ENCODE measurements at regions not wholly inside any gene's neighbourhood (a gene's known extent, or its start where the extent isn't known, plus 50 kb on each side); places are given as distances from the start of the nearest gene placed in this dataset.

DNA sequence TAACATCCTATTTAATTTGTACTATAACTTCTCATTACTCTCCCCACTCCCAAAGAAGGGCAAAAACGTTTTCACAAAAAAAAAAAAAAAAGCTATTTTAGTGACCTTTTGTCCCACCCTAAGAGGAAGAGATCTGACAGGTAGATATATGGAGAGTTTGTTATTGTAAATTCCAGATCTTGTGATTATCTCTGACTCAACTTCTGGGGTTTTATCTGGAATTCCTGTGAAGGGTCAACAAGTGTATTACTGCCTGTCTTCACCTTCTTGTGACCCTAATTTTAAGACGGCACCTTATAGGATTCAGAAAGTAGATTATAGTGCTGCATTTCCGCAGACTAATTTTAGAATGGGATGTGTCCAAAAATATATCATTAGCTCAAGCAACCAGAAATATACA is 205.9 kb upstream of the CDIN1 start:
- H3K9ac ChIP-seq (ENCODE audit: low read length) = no peak overlapping the region
- H3K9me3 ChIP-seq (ENCODE audit: low read length) = no peaks in the 10 kb centered on the region
- no peak overlapping the region for H3K4me2 ChIP-seq (ENCODE audit: low read length)
- no peaks in the 10 kb centered on the region for H3K27me3 ChIP-seq (ENCODE audit: insufficient read depth, low read depth, low read length)
- H3K27ac ChIP-seq (ENCODE audit: low read length) = no peak overlapping the region
- no peaks in the 10 kb centered on the region for H3K79me2 ChIP-seq (replicated peaks; ENCODE audit: insufficient read depth, low read length)
- no peaks in the 10 kb centered on the region for H3K9me2 ChIP-seq (ENCODE audit: insufficient read depth, low read length)
- no peaks in the 10 kb centered on the region for H3F3A ChIP-seq (ENCODE audit: insufficient read depth, low read length, poor library complexity, severe bottlenecking)
- H4K20me1 ChIP-seq (ENCODE audit: insufficient read depth) = no peaks in the 10 kb centered on the region
- H3K36me3 ChIP-seq (ENCODE audit: insufficient read depth, low read length) = no peaks in the 10 kb centered on the region
- no peak overlapping the region for H2AFZ ChIP-seq (ENCODE audit: low read depth, low read length)
- H3K4me3 ChIP-seq (ENCODE audit: low read length) = no peak overlapping the region
- TF ChIP-seq POLR2AphosphoS5 (IDR thresholded peaks at IDR 0.05) (no peak), SMC3 (conservative IDR thresholded peaks at IDR 0.05; ENCODE audit: poor library complexity) (no peak)
- TF ChIP-seq, protein P1, sequence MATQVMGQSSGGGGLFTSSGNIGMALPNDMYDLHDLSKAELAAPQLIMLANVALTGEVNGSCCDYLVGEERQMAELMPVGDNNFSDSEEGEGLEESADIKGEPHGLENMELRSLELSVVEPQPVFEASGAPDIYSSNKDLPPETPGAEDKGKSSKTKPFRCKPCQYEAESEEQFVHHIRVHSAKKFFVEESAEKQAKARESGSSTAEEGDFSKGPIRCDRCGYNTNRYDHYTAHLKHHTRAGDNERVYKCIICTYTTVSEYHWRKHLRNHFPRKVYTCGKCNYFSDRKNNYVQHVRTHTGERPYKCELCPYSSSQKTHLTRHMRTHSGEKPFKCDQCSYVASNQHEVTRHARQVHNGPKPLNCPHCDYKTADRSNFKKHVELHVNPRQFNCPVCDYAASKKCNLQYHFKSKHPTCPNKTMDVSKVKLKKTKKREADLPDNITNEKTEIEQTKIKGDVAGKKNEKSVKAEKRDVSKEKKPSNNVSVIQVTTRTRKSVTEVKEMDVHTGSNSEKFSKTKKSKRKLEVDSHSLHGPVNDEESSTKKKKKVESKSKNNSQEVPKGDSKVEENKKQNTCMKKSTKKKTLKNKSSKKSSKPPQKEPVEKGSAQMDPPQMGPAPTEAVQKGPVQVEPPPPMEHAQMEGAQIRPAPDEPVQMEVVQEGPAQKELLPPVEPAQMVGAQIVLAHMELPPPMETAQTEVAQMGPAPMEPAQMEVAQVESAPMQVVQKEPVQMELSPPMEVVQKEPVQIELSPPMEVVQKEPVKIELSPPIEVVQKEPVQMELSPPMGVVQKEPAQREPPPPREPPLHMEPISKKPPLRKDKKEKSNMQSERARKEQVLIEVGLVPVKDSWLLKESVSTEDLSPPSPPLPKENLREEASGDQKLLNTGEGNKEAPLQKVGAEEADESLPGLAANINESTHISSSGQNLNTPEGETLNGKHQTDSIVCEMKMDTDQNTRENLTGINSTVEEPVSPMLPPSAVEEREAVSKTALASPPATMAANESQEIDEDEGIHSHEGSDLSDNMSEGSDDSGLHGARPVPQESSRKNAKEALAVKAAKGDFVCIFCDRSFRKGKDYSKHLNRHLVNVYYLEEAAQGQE (IDR thresholded peaks at IDR 0.05; ENCODE audit: borderline replicate concordance) = no peak

DNA sequence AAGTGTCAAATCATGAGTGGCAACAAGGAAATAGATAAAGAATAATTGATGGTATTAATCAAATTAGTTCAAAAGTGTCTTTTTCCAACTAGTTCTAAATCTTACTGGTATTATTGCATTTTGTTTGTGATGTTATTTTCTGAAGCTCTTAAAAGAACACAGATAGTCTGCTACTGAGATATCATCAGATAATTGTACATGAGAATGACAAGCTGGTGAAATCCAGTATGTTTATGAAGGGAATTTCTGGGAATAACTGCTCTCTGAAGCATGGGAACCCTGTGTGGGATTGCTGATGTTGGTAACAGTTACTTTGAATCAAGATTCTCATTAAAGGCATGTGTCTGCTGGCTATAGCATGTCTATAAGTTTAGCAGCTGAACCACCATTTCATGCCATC is 190.3 kb upstream of the CDIN1 start:
- H4K20me1 ChIP-seq (ENCODE audit: insufficient read depth) = no peaks in the 10 kb centered on the region
- no peak overlapping the region for H3K4me3 ChIP-seq (ENCODE audit: low read length)
- no peaks in the 10 kb centered on the region for H3K9me3 ChIP-seq (ENCODE audit: low read length)
- H3K4me2 ChIP-seq (ENCODE audit: low read length) = no peak overlapping the region
- H3K27me3 ChIP-seq (ENCODE audit: insufficient read depth, low read depth, low read length) = no peaks in the 10 kb centered on the region
- H3K27ac ChIP-seq (ENCODE audit: low read length) = no peak overlapping the region
- TF ChIP-seq POLR2AphosphoS5 (IDR thresholded peaks at IDR 0.05) = no peak
- TF ChIP-seq, protein P1 (IDR thresholded peaks at IDR 0.05; ENCODE audit: borderline replicate concordance) = peak; percentile 78
- TF ChIP-seq, protein P2, sequence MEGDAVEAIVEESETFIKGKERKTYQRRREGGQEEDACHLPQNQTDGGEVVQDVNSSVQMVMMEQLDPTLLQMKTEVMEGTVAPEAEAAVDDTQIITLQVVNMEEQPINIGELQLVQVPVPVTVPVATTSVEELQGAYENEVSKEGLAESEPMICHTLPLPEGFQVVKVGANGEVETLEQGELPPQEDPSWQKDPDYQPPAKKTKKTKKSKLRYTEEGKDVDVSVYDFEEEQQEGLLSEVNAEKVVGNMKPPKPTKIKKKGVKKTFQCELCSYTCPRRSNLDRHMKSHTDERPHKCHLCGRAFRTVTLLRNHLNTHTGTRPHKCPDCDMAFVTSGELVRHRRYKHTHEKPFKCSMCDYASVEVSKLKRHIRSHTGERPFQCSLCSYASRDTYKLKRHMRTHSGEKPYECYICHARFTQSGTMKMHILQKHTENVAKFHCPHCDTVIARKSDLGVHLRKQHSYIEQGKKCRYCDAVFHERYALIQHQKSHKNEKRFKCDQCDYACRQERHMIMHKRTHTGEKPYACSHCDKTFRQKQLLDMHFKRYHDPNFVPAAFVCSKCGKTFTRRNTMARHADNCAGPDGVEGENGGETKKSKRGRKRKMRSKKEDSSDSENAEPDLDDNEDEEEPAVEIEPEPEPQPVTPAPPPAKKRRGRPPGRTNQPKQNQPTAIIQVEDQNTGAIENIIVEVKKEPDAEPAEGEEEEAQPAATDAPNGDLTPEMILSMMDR (IDR thresholded peaks at IDR 0.05; ENCODE audit: poor library complexity, severe bottlenecking) = no peak
- H3K79me2 ChIP-seq (replicated peaks; ENCODE audit: insufficient read depth, low read length) = no peaks in the 10 kb centered on the region
- H2AFZ ChIP-seq (ENCODE audit: low read depth, low read length) = no peak overlapping the region
- no peaks in the 10 kb centered on the region for H3K36me3 ChIP-seq (ENCODE audit: insufficient read depth, low read length)
- H3K9ac ChIP-seq (ENCODE audit: low read length) = no peak overlapping the region
- H3K9me2 ChIP-seq (ENCODE audit: insufficient read depth, low read length) = no peaks in the 10 kb centered on the region
- no peaks in the 10 kb centered on the region for H3F3A ChIP-seq (ENCODE audit: insufficient read depth, low read length, poor library complexity, severe bottlenecking)

- Histone ChIP-seq H3K79me2 (replicated peaks; ENCODE audit: insufficient read depth, low read length) (no peaks in the 10 kb centered on the region), H3K27ac (ENCODE audit: low read length) (no peak overlapping the region), H3K9me3 (ENCODE audit: low read length) (no peaks in the 10 kb centered on the region), H2AFZ (ENCODE audit: low read depth, low read length) (no peak overlapping the region), H3K9me2 (ENCODE audit: insufficient read depth, low read length) (no peaks in the 10 kb centered on the region), H3K9ac (ENCODE audit: low read length) (no peak overlapping the region), H4K20me1 (ENCODE audit: insufficient read depth) (no peaks in the 10 kb centered on the region), H3K36me3 (ENCODE audit: insufficient read depth, low read length) (no peaks in the 10 kb centered on the region), H3K27me3 (ENCODE audit: insufficient read depth, low read depth, low read length) (no peaks in the 10 kb centered on the region), H3K4me3 (ENCODE audit: low read length) (no peak overlapping the region), H3F3A (ENCODE audit: insufficient read depth, low read length, poor library complexity, severe bottlenecking) (no peaks in the 10 kb centered on the region), H3K4me2 (ENCODE audit: low read length) (no peak overlapping the region)
- TF ChIP-seq, protein P1 (IDR thresholded peaks at IDR 0.05; ENCODE audit: borderline replicate concordance) = no peak
- TF ChIP-seq POLR2AphosphoS5 (IDR thresholded peaks at IDR 0.05) (no peak), EZH2 (IDR thresholded peaks at IDR 0.05; ENCODE audit: borderline replicate concordance, insufficient read depth, low read length, poor library complexity, severe bottlenecking) (no peak), TAF1 (IDR thresholded peaks at IDR 0.05; ENCODE audit: low read depth) (no peak), SMC3 (conservative IDR thresholded peaks at IDR 0.05; ENCODE audit: poor library complexity) (no peak), MXI1 (conservative IDR thresholded peaks at IDR 0.05; ENCODE audit: poor library complexity, severe bottlenecking) (no peak), RAD21 (conservative IDR thresholded peaks at IDR 0.05) (no peak), EP300 (conservative IDR thresholded peaks at IDR 0.05; ENCODE audit: poor library complexity, severe bottlenecking) (no peak)
These were observed 188.9 kb upstream of the CDIN1 start for GRCh38 chr15:36390491-36390890.

All from neural cell (in vitro differentiated cells).